Stimulated activated CD4-positive, alpha-beta T cell treated with anti-CD3 and anti-CD28 coated beads, Interleukin-4, amount 100 ng/mL, for 1 hour (primary cell): ENCODE measurements at regions not wholly inside any gene's neighbourhood (a gene's known extent, or its start where the extent isn't known, plus 50 kb on each side); places are given as distances from the start of the nearest gene placed in this dataset.

Experiments
- DNase-seq: peaks from one replicate; pipeline ENCODE4 v3.0.0-alpha.2; 2020

DNA sequence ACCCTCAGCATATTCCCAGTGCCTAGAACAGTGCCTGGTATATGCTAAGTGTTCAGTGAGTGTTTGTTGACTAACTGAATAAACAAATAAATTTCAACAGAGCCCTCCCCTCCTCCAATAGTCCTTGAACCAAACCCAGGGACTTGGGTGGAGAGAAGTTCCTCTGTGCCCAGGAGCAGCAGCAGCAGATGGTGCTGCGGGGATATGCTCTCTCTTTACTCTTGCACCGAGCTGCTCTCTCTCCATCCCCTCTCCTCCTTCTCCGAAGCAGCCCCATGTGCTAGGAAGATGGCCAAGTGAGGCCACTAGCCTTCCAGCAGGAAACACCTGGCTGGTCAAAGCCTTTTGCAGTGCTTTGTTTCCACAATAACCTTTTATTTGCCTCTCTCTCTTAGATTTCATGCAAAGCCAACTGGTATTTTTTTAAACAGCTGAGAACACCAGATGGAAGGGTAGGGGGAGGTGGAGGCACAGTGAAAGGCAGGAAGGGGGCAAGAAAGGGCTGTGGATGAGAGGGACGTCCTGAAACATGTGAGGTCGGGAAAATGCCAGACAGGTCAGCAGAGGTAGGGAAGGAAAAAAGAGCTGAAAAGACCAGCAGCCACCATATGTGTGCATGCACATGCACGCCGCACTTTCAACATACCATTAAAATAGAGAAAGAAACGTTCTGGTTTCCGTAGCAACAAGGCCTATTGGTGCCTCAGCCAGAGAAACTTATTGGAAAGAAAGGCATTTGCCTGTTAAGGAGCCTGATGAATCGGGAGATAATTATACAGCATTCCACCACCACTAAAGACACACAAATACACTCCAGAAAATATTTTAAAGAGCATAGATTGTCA is 78.9 kb downstream of the EMP1 start:
- no peak for DNase-seq

DNA sequence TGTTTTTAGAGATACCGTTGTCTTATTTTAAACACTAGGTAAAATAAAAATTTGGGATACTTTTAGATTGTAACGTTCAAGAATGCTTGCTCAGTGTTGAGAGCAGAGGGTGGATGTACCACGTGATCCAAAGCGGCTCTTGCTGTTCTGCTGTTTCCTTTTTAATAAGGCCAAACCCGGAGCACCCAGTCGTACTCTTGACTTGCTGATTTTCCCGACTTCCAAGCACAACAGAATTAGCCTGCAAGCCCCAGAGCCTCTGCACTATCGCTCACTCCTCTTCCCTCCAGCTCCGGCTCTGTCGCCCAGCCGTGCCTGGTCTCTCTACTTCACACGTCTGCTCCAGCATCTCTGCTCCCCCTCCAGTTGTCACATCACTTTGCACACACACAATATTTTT is 77.3 kb downstream of the EMP1 start:
- no peak for DNase-seq

DNA sequence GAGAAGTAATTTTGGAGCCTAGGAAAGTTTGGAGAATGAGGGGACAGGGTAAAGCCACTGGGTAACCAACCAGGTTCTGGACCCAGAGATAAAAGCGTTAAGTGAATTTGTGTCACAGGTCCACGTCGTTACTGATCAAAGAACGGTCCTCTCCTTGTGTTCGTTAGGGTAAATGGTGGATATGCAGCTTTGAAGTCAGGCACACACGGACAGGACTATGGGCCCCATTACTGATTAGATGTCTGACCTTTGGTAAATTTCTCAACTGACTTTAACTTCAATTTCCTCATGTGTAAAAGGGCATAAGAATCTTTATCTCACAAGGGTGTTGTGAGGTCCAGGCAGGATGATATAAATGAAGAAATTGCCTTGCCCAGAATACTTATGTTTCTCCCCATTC is 76.6 kb downstream of the EMP1 start:
- no peak for DNase-seq

DNA sequence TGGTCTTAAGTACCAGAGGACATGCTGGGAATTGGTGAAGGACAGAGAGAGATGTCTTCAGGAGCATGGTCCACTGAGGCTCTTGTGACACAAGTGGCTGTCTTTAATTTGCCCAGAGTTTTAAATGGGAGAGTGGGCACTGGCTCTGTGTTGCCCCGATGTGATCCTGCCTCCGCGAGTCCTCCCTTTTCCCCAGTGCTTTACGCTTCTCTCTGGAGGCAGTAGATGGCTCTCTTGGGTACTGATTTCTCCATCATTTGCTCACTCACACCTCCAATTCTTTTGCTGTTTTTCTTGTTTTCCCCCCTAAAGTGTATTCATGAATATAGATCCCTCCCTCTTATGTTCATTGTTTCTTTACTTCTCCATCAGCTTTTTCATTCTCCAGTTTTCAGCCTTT is 74.3 kb downstream of the EMP1 start:
- DNase-seq, result no peak
